ENCODE measurements at regions not wholly inside any gene's neighbourhood (a gene's known extent, or its start where the extent isn't known, plus 50 kb on each side); places are given as distances from the start of the nearest gene placed in this dataset.

DNA sequence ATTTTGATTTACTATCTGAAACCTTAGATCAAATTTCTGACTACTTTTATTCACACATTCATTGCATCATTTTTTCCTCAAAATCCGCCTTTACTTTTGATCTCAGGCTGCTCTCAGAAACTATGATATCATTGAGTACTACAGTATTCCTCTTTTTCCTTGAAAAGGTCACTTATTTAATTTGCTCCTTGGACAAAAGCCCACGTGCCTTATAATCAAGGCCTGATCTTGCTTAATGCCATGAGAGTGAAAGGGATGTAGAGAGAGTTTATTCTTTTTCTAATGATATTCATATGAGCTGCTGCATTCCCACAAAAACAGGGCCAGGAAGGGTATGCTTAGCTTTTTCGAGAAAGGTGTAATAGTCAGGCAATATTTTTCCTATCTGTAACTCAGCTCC, 327.0 kb downstream of the ETS1 start:
- Histone ChIP-seq H2BK120ac (ENCODE audit: low read depth, low read length) (no peak overlapping the region), H3K27me3 (ENCODE audit: control insufficient read depth, insufficient read depth, low read length) (peaks cover 9% of the 10 kb centered on the region), H2BK5ac (ENCODE audit: low read depth, low read length, poor library complexity, severe bottlenecking) (no peak overlapping the region), H3K36me3 (ENCODE audit: control insufficient read depth, insufficient read depth, low read length) (no peaks in the 10 kb centered on the region), H3K4me3 (ENCODE audit: insufficient read depth, low read depth, low read length) (no peak overlapping the region), H3K56ac (ENCODE audit: extremely low read depth, insufficient read depth, low read length) (no peak overlapping the region), H3K9me3 (ENCODE audit: control insufficient read depth, insufficient read depth, low read length) (no peaks in the 10 kb centered on the region), H3K18ac (ENCODE audit: low read depth, low read length) (no peak overlapping the region), H4K20me1 (ENCODE audit: insufficient read depth, low read length) (no peaks in the 10 kb centered on the region), H3K9ac (ENCODE audit: low read depth, low read length) (no peak overlapping the region), H3K23ac (ENCODE audit: low read depth, low read length) (no peak overlapping the region), H2AFZ (replicated peaks; ENCODE audit: low read length, poor library complexity) (no peak overlapping the region), H2AK9ac (replicated peaks; ENCODE audit: low read depth, low read length, poor library complexity) (no peak overlapping the region), H4K91ac (ENCODE audit: insufficient read depth, low read depth, low read length) (no peak overlapping the region), H2BK20ac (ENCODE audit: low read depth, low read length) (no peak overlapping the region), H3K4ac (ENCODE audit: low read depth, low read length) (no peak overlapping the region), H3K79me1 (ENCODE audit: low read depth in 1 of 2, low read length in 2 of 2) (no peaks in the 10 kb centered on the region), H3K14ac (replicated peaks; ENCODE audit: low read depth, low read length) (no peak overlapping the region), H4K5ac (ENCODE audit: low read depth, low read length) (no peak overlapping the region), H2AK5ac (ENCODE audit: low read depth, low read length) (no peak overlapping the region), H3K27ac (ENCODE audit: insufficient read depth, low read length) (no peak overlapping the region), H3K4me1 (ENCODE audit: control insufficient read depth, insufficient read depth, low read length) (no peaks in the 10 kb centered on the region), H3K4me2 (ENCODE audit: low read depth, low read length) (no peak overlapping the region), H4K8ac (ENCODE audit: low read depth in 2 of 2, low read length in 2 of 2) (no peak overlapping the region), H3K9me1 (ENCODE audit: insufficient read depth, low read length) (no peaks in the 10 kb centered on the region), H2BK15ac (ENCODE audit: low read depth, low read length) (no peak overlapping the region)
- ATAC-seq (ENCODE audit: low read depth) (no peak), DNase-seq (no peak)
- in situ Hi-C loops (cut with MboI; ENCODE audit: low sequenced_read_pairs), result no loop called here
- no TSS peak for BruUV-seq (replicated peaks)
- POLR2A ChIA-PET (ENCODE audit: unreplicated experiment), result no interaction called here
- intact Hi-C loops (cut with micrococcal nuclease), result no loop called here
- no CpG with 5 or more reads among the region's 3 CpGs for WGBS, 2 experiments (ENCODE audit: extremely low coverage in 2 of 2, insufficient read length in 1 of 2)
- no peak for TF ChIP-seq MXI1 (IDR thresholded peaks at IDR 0.05; ENCODE audit: borderline replicate concordance, low read depth, low read length)
- no peak for TF ChIP-seq BHLHE40 (IDR thresholded peaks at IDR 0.05; ENCODE audit: low read depth, low read length)
- dilution Hi-C loops (cut with HindIII; ENCODE audit: low sequenced_read_pairs, unreplicated experiment), result no loop called here
- CTCF ChIA-PET, result interaction anchor here (0.6 to 1.3 kb wide), 3 partner anchors 53 to 245 kb away, joined by 3 read pairs; no protein-coding TSS in a partner anchor
